Activated CD4-positive, alpha-beta T cell treated with anti-CD3 and anti-CD28 coated beads for 36 hours (primary cell): ENCODE measurements at regions not wholly inside any gene's neighbourhood (a gene's known extent, or its start where the extent isn't known, plus 50 kb on each side); places are given as distances from the start of the nearest gene placed in this dataset.

Experiments
- ATAC-seq: fragments of 200-7000 bp; cut with Tn5 transposase; one replicate; pipeline ENCODE4 v1.10.0; 2021; ENCODE audit warnings: mild to moderate bottlenecking, moderate library complexity
- CTCF ChIA-PET: fragments of 350-600 bp; sonication (Branson Sonifier 250); formaldehyde crosslinking; loops from one replicate; lab custom pipeline; 2021; ENCODE audit warnings: antibody characterized with exemption; lab: Charles Lee
- POLR2A ChIA-PET: fragments of 350-600 bp; sonication (Branson Sonifier 250); formaldehyde crosslinking; loops from one replicate; lab custom pipeline; 2021; ENCODE audit warnings: antibody characterized with exemption, inconsistent platforms; lab: Charles Lee
- DNase-seq: peaks from one replicate; pipeline ENCODE4 v3.0.0-alpha.2; 2020
- H3K27ac Mint-ChIP-seq: one replicate; pipeline ENCODE4 v1.8.0; 2021; ENCODE audit warnings: mixed read lengths
- H3K27me3 Mint-ChIP-seq: one replicate; pipeline ENCODE4 v1.8.0; 2021; ENCODE audit warnings: mixed read lengths
- H3K36me3 Mint-ChIP-seq: one replicate; pipeline ENCODE4 v1.8.0; 2021; ENCODE audit warnings: low read depth, mixed read lengths
- H3K4me1 Mint-ChIP-seq: one replicate; pipeline ENCODE4 v1.8.0; 2021; ENCODE audit warnings: mixed read lengths
- H3K4me3 Mint-ChIP-seq: one replicate; pipeline ENCODE4 v1.8.0; 2021; ENCODE audit warnings: mild to moderate bottlenecking, moderate library complexity, mixed read lengths
- H3K9me3 Mint-ChIP-seq: one replicate; pipeline ENCODE4 v1.8.0; 2021; ENCODE audit warnings: low read depth, mixed read lengths
- intact Hi-C, 2 experiments: fragments of 100-400 bp; cut with DNase I in 1 of 2; cut with micrococcal nuclease in 1 of 2; formaldehyde crosslinking; loops; one replicate each; pipeline versions ENCODE4 v1.14.2 to v1.15.1; 2022 to 2024; cut with DNase I, micrococcal nuclease

DNA sequence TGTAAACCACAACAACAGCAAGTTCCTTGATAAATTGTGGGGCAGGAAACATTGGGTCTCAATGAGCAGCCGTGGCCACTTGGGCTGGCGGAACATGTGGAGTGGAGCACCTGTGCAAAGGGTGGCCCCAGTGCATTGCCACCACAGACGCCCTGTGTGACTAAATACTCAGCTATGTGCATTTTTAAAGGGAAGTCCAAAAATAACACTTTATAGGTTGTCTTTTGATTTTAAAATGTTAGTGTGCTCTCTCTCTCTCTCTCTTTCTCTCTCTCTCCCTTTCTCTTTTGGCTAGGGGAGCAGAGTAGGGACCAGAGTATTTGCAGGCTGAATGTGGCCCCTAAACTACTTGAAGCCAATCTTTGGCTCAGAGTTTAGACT is 236.3 kb downstream of the BCAS1 start:
- no peak overlapping the region for H3K4me3 Mint-ChIP-seq
- no peaks in the 10 kb centered on the region for H3K36me3 Mint-ChIP-seq
- ChIA-PET POLR2A (interaction anchor here (0.6 kb wide), 2 partner anchors 32 to 102 kb away, joined by 7 to 8 read pairs; no protein-coding TSS in a partner anchor), CTCF (no interaction called here)
- no peak overlapping the region for H3K27ac Mint-ChIP-seq
- no peak for DNase-seq
- no peaks in the 10 kb centered on the region for H3K9me3 Mint-ChIP-seq
- intact Hi-C loops: no loop called here
- H3K4me1 Mint-ChIP-seq: peaks cover 50% of the 10 kb centered on the region
- H3K27me3 Mint-ChIP-seq: no peaks in the 10 kb centered on the region
- ATAC-seq: no peak

DNA sequence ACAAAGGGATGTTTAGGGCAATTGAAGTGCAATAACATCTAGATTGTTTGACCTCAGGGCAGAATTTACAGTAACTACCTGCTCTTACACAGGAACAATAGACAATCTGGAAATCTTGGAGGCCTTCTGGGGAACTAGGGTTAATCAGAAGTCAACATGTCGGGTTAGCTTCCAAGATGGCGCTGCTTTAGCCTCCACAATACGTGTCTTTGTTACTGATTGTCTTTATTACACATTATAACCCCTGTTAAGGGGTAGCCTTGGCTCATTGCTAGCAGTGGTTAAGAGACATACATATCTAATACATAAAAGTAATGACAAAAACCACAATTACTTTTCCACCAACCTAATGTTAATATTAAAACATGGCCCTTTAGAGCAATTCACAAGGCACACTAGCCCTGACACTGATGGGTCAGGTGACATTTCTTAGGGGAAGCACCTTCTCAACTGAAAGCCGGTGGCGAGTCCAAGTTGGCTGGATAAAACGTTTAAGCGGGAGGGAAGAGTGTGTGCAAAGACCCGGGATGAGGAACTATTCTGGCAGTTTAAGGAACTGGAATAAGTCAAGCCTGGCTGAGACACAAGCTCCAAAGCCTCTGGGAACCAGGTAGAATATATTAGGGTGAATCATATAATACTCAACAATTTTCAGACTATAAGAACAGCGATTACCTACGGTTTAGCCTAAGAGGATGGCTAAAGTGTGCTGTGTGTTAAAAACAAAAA is 236.9 kb downstream of the BCAS1 start:
- ATAC-seq: no peak
- Mint-ChIP-seq H3K27me3 (no peaks in the 10 kb centered on the region), H3K9me3 (no peaks in the 10 kb centered on the region), H3K36me3 (no peaks in the 10 kb centered on the region), H3K4me1 (peaks cover 50% of the 10 kb centered on the region), H3K27ac (no peak overlapping the region), H3K4me3 (no peak overlapping the region)
- intact Hi-C loops: no loop called here
- POLR2A ChIA-PET: no interaction called here
- CTCF ChIA-PET: interaction anchor here (0.7 kb wide), 1 partner anchor 40 kb away, joined by 3 read pairs; no protein-coding TSS in a partner anchor
- no peak for DNase-seq

DNA sequence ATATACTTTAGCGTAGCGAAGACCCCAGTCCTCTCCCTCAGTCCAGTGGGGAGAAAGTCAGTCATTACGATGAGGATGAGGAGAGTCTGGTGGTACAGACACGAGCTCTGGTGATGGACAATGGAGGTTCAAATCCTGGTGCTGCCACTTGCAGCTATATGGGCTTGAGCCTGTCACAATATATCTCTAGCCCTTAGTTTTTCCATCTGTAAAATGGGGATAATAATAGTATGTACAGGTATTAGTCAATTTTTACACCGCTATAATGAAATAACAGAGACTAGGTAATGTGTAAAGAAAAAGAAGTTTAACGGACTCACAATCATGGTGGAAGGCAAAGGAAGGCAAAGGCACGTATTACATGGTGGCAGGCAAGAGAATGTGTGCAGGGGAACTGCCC is 237.9 kb downstream of the BCAS1 start:
- Mint-ChIP-seq H3K4me1 (peaks cover 57% of the 10 kb centered on the region), H3K27me3 (no peaks in the 10 kb centered on the region), H3K9me3 (no peaks in the 10 kb centered on the region), H3K27ac (no peak overlapping the region), H3K36me3 (no peaks in the 10 kb centered on the region), H3K4me3 (no peak overlapping the region)
- intact Hi-C loops: no loop called here
- ChIA-PET CTCF (interaction anchor here (0.5 to 0.7 kb wide), 2 partner anchors 12 to 41 kb away, joined by 3 to 7 read pairs; no protein-coding TSS in a partner anchor), POLR2A (no interaction called here)
- ATAC-seq (no peak), DNase-seq (no peak)

DNA sequence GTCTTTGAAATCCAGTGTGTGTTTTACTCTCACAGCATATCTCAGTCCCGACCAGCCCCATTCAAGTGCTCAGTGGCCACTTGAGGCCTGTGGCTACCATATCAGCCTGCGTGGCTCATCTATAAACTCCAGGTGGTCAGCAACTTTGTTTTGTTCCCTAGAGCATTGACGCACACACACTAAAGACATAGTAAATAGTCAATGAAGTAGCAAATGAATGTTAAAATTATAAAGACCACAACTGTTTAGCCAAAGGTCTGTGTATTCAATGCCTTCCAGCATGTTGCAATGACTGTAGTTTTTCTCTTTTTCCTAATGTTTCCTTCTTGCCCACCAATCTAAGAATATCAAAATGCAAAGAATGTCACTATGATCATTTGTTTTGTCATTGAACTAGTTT is 238.2 kb upstream of the ZNF217 start:
- POLR2A ChIA-PET: interaction anchor here (1.1 kb wide), 1 partner anchor 8 kb away, joined by 3 read pairs; no protein-coding TSS in a partner anchor
- Mint-ChIP-seq H3K27me3 (no peaks in the 10 kb centered on the region), H3K9me3 (no peaks in the 10 kb centered on the region), H3K4me1 (peaks cover 58% of the 10 kb centered on the region), H3K4me3 (no peak overlapping the region), H3K36me3 (no peaks in the 10 kb centered on the region), H3K27ac (no peak overlapping the region)
- intact Hi-C loops: no loop called here
- ATAC-seq (no peak), DNase-seq (no peak)
- CTCF ChIA-PET: interaction anchor here (1.2 kb wide), 1 partner anchor 9 kb away, joined by 3 read pairs; no protein-coding TSS in a partner anchor

DNA sequence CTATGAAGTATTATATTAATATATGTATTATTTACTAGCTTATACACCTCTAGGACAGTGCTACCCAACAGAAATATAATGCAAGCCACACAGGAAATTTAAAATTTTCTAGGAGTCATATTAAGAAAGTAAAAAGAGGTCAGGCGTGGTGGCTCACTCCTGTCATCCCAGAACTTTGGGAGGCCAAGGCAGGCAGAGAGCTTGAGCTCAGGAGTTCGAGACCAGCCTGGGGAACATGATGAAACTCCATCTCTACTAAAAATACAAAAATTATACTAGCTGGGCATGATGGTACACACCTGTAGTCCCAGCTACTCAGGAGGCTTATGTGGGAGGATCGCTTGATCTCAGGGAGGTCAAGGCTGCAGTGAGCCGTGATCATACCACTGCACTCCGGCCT is 237.6 kb upstream of the ZNF217 start:
- CTCF ChIA-PET: interaction anchor here (1.2 to 1.8 kb wide), 2 partner anchors 8 to 35 kb away, joined by 3 to 6 read pairs; no protein-coding TSS in a partner anchor
- DNase-seq (no peak), ATAC-seq (no peak)
- intact Hi-C loops: no loop called here
- POLR2A ChIA-PET: interaction anchor here (1.1 kb wide), 1 partner anchor 9 kb away, joined by 3 read pairs; no protein-coding TSS in a partner anchor
- Mint-ChIP-seq H3K36me3 (no peaks in the 10 kb centered on the region), H3K27me3 (no peaks in the 10 kb centered on the region), H3K9me3 (no peaks in the 10 kb centered on the region), H3K4me1 (peaks cover 58% of the 10 kb centered on the region), H3K4me3 (no peak overlapping the region), H3K27ac (no peak overlapping the region)

DNA sequence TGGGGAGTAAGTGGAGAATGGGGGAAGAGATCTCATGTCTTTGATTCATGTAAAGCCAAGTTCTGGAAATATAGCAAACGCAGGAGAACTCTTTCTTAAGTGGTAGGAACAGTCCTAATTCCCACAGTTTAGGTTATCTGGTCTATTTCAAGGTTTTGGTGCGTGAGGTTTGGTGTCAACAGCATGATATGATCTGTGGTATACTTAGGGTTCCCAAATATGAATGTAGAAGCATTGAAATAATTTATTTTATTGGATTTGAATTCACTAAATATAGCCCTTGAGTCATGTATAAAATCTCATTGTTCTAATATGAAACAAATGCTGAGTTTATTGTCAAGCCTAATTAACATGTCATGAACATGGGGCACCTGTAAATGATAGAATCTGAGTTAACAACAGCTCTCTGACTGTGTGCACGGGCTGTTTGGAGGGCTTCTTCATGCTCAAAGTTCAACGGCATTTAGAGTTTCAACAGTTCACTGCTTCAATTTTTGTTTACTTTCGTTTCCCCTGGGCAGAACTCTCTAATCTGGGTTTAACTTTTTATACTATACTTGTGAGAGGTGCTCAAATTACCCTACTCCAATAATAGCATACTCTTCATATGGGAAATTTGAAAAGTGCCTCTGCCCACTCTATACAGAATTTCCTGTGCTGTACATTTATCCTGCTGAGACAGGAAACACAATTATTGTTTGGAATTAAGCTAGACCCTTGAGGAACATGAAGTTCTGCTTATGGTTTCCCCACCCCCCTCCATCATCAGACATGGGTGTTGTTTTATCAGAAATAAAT is 236.3 kb upstream of the ZNF217 start:
- ChIA-PET CTCF (interaction anchor here (0.7 to 1.8 kb wide), 2 partner anchors 36 to 815 kb away, joined by 3 to 6 read pairs; no protein-coding TSS in a partner anchor), POLR2A (interaction anchor here (0.6 to 0.8 kb wide), 4 partner anchors 94 to 829 kb away, joined by 3 to 5 read pairs (median 4); no protein-coding TSS in a partner anchor)
- no peaks in the 10 kb centered on the region for H3K27me3 Mint-ChIP-seq
- no peaks in the 10 kb centered on the region for H3K9me3 Mint-ChIP-seq
- no peaks in the 10 kb centered on the region for H3K36me3 Mint-ChIP-seq
- intact Hi-C loops: loop anchor here in 1 of 2 experiments (5.0 kb wide), 1 partner anchor 123 kb away; no protein-coding TSS in a partner anchor
- H3K27ac Mint-ChIP-seq: peak overlapping the region; percentile 86
- peak overlapping the region; percentile 64 for H3K4me3 Mint-ChIP-seq
- no peak for DNase-seq
- ATAC-seq: no peak
- peaks cover 50% of the 10 kb centered on the region for H3K4me1 Mint-ChIP-seq

DNA sequence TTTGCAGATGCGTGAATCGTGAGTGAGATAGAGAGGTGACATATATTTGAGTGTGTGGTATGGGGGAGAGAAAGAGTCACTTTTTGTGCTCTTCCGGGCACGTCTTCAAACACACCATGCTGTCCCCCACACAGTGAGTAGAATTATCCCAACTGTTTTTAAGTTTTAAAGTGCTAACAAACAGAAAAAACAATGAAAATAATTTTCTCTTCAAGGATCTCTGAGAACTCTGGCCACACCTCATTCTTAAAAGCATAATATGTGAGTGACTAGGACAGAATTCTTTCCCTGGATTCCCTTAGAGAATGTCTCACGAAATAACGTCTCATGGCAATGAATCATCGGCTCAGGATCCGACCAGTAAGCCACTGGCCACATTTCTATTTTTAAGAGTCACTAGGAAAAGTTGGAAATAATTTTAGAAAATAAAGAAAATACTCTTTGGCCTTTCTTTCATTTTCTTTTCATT is 235.7 kb upstream of the ZNF217 start:
- ChIA-PET POLR2A (interaction anchor here (0.6 kb wide), 1 partner anchor 830 kb away, joined by 3 read pairs; no protein-coding TSS in a partner anchor), CTCF (interaction anchor here (0.9 kb wide), 1 partner anchor 71 kb away, joined by 4 read pairs; no protein-coding TSS in a partner anchor)
- H3K4me1 Mint-ChIP-seq: peaks cover 46% of the 10 kb centered on the region

DNA sequence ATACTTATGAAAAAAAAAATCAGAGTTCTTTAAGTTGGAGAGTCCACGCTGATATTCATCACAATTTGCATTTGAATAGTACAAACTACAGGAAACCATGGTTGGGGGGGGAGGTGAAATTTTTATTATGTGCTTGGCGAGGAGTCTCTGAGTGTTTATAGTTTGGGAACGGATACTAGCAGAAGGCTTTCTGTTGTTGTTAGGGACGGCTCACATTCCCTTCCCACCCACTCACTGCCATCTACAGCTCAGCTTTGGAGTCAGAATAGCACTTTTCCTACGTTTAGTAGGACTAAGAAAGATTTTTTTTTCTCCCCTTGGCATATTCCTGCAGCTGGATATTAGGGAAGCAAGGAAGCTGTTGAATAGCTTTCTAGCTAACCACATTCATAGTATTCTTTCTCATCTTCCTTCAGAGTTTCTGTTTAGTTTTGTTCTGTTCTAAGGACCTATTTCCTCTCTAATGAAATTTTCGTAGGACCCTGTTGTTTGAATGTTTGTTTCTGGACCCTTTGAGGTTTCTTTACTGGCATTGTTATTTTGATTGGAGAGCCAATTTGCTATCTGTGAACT is 235.1 kb upstream of the ZNF217 start:
- intact Hi-C loops: loop anchor here in 1 of 2 experiments (5.0 kb wide), 1 partner anchor 121 kb away; no protein-coding TSS in a partner anchor
- Mint-ChIP-seq H3K4me1 (peaks cover 42% of the 10 kb centered on the region), H3K4me3 (peak overlapping the region; percentile 64), H3K27ac (peak overlapping the region; percentile 86), H3K27me3 (no peaks in the 10 kb centered on the region), H3K36me3 (no peaks in the 10 kb centered on the region), H3K9me3 (no peaks in the 10 kb centered on the region)
- POLR2A ChIA-PET: no interaction called here
- ATAC-seq (no peak), DNase-seq (no peak)
- CTCF ChIA-PET: interaction anchor here (0.9 kb wide), 1 partner anchor 71 kb away, joined by 4 read pairs; no protein-coding TSS in a partner anchor

More for the DNA sequence above, 235.7 kb upstream of the ZNF217 start:
- H3K27me3 Mint-ChIP-seq: no peaks in the 10 kb centered on the region
- peak; percentile 92 for ATAC-seq
- H3K36me3 Mint-ChIP-seq: no peaks in the 10 kb centered on the region
- H3K4me3 Mint-ChIP-seq: peak overlapping the region; percentile 64
- H3K9me3 Mint-ChIP-seq: no peaks in the 10 kb centered on the region
- peak; percentile 17 for DNase-seq
- H3K27ac Mint-ChIP-seq: peak overlapping the region; percentile 86
- intact Hi-C loops: loop anchor here in 1 of 2 experiments (5.0 kb wide), 1 partner anchor 122 kb away; no protein-coding TSS in a partner anchor

DNA sequence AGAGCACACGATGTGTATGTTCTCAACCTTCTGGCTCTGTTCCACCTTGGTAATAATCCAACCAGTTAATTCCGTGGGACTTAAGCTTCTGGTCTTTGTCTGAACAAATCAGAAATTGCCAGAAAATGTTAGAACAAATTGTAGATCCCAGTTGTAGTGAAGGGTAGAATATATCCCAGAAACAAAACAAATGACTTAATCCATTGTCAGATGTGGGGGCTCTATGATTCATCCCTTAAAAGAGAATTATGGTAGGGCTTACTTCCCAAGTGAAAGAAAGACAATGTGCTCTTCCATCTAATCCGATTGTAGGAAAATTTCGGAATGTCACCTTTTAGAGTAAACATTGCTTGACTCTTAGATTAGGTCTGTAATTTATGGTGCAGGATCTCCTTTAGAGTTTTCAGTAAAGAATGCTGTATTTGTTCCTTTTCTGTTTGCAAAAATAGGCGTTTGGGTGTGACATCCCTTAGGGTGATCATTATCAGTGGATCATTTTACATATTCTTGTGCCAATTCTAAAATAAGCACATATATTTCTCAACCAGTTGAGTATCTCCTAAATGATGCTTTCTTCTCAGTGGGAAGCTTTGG is 234.5 kb upstream of the ZNF217 start:
- intact Hi-C loops: loop anchor here in 1 of 2 experiments (5.0 kb wide), 1 partner anchor 121 kb away; no protein-coding TSS in a partner anchor
- Mint-ChIP-seq H3K4me1 (peaks cover 39% of the 10 kb centered on the region), H3K4me3 (peak overlapping the region; percentile 64), H3K27me3 (no peaks in the 10 kb centered on the region), H3K9me3 (no peaks in the 10 kb centered on the region), H3K36me3 (no peaks in the 10 kb centered on the region), H3K27ac (peak overlapping the region; percentile 86)
- ATAC-seq: no peak
- DNase-seq: no peak
- ChIA-PET CTCF (interaction anchor here (0.6 to 0.9 kb wide), 3 partner anchors 18 to 415 kb away, joined by 3 to 4 read pairs (median 3); no protein-coding TSS in a partner anchor), POLR2A (no interaction called here)

DNA sequence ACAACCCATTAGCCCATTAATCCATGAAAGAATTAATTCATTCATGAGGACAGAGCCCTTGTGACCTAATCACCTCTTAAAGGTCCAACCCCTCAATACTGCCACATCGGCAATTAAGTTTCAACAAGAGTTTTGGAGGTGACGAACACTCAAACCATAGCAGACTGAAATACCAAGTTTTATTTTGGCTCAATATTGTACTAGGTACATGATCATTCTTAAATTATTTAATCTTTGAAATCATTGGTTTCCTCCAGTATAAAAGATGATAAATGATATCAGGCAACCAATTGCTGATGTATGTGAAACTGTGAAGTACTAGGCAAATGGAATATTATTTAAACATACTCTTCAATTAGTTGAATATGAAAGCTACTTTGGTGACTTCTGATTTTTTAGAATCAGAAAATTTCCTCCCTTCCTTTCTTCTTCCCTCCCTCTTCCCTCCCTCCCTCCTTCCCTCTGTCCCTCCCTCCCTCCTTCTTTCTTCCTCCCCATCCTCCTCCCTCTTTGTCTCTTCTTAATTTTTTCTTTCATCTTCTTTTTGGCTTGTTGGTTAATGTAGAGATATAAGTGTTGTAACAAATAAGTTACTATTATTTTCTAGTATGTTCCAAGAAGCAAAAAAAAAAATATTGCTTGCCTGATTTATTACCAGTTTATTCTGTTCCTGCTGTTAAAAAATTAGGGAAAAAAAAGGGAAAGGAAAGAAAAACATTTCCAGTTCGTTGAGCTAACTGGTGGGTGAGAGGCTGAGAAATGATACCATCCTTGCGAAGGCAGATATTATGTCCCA is 233.9 kb upstream of the ZNF217 start:
- no peaks in the 10 kb centered on the region for H3K9me3 Mint-ChIP-seq
- H3K4me3 Mint-ChIP-seq: no peak overlapping the region
- ChIA-PET CTCF (interaction anchor here (0.6 to 0.9 kb wide), 2 partner anchors 19 to 414 kb away, joined by 3 read pairs; no protein-coding TSS in a partner anchor), POLR2A (no interaction called here)
- no peaks in the 10 kb centered on the region for H3K36me3 Mint-ChIP-seq
- DNase-seq (no peak), ATAC-seq (no peak)
- intact Hi-C loops: loop anchor here in 1 of 2 experiments (5.0 kb wide), 1 partner anchor 120 kb away; no protein-coding TSS in a partner anchor
- no peak overlapping the region for H3K27ac Mint-ChIP-seq
- no peaks in the 10 kb centered on the region for H3K27me3 Mint-ChIP-seq
- H3K4me1 Mint-ChIP-seq: peaks cover 39% of the 10 kb centered on the region
